ENCODE measurements at regions not wholly inside any gene's neighbourhood (a gene's known extent, or its start where the extent isn't known, plus 50 kb on each side); places are given as distances from the start of the nearest gene placed in this dataset.
"Not testable (repeated sequence)": the region's sequence is repeated elsewhere in the genome, so short reads cannot be mapped to it uniquely, and the experiment has no call there.

DNA sequence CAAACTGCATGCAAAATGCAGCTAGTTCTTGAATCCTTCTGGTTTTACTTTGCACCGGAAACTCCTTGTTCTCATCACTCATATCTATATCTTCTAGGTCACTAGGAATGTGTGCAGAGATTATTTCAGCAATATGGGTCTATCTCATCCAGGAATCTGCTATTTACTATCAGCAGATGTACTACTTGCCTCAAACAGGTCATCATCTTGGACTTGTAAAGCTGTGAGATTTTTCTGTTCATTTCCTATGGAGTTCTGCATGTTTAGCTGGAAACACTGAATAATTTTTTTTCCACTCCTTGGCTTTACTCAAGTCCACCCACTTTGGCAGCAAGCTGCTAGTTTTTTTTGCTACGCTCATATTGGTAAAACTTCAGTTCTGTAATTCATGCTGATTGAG, 334.8 kb downstream of the RPIA start:
- DNase-seq: not testable (repeated sequence)

DNA sequence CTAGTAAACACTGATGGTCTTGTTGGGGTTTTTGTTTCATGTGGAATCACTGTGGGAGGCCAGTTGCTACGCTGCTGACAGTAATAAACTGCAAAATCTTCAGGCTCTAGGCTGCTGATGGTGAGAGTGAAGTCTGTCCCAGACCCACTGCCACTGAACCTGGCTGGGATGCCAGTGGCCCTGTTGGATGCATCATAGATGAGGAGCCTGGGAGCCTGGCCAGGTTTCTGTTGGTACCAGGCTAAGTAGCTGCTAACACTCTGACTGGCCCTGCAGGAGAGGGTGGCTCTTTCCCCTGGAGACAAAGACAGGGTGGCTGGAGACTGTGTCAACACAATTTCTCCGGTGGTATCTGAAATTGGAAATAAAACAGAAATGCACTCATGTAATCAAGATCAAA, 335.6 kb downstream of the RPIA start:
- not testable (repeated sequence) for DNase-seq

GRCh38 chr2:89027536-89027935, 336.1 kb downstream of the RPIA start:
- DNase-seq: not testable (repeated sequence)

DNA sequence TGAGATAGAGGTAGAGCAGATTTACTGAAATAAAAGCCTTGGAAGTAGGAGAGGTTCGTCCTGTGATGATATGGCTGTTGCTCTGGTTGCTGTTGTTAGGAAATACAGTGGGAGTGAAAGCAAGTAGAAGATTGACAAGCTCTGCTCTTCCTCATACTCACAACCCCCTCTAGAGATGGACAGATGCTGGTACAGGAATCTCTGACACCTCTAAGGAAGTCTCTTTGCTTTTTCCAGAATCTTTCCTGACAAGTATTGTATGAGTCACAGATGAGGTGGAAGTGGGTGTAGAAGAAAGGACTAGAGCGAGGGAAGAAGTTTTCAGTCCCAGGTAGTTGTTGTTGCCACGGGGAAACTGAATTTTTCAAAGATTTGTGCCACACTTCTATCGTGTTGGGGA, 337.8 kb downstream of the RPIA start:
- DNase-seq: not testable (repeated sequence)

- DNase-seq: peak; percentile 4
Observed at GRCh38 chr2:89048138-89049066, 356.9 kb downstream of the RPIA start.

- DNase-seq: not testable (repeated sequence)
Observed at GRCh38 chr2:89058616-89059015, 367.1 kb downstream of the RPIA start.

- DNase-seq: not testable (repeated sequence)
Observed at GRCh38 chr2:89061174-89061573, 369.7 kb downstream of the RPIA start.

DNA sequence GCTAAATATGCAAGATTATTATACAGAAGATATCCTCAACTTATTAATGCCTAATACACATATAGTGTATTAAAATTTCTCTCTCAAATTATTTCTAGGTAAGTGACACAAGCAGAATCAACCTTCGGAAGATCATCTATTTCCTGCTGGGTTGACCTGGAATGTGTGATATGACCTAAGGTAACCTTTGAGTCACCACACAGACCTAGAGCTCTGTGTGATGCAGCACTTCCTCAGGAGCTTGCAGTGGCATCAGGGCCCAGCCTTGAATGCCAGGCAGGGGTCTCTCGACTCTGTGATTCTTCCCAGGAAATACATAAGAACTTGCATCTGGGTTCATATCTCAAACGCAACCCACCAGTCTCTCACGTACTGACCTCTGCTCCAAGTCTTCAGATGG, 385.3 kb downstream of the RPIA start:
- DNase-seq: not testable (repeated sequence)

- DNase-seq: not testable (repeated sequence)
Observed at GRCh38 chr2:89092911-89093310, 401.4 kb downstream of the RPIA start.

DNA sequence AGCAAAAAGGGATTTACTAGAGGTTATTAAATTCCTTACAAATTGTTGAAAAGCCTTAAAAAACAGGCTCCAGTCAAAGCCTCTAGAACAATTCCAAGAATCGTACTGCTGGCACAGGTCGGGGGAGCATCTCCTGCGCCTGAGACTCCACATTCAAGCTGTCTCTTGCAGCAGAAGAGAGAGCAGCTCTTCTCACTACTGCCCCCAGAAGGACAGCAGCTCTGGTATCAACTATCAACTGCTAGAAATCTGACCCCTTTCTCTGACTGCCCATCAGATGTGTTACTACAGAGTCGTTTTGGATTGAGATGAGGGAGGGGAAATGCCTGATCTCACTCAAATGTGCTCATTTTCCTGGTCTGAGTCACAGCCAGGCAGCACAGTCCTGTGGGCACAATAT, 403.6 kb downstream of the RPIA start:
- DNase-seq: not testable (repeated sequence)

GRCh38 chr2:89102587-89102986, 411.1 kb downstream of the RPIA start:
- not testable (repeated sequence) for DNase-seq

GRCh38 chr2:89106369-89107019, 415.0 kb downstream of the RPIA start:
- DNase-seq: not testable (repeated sequence)

DNA sequence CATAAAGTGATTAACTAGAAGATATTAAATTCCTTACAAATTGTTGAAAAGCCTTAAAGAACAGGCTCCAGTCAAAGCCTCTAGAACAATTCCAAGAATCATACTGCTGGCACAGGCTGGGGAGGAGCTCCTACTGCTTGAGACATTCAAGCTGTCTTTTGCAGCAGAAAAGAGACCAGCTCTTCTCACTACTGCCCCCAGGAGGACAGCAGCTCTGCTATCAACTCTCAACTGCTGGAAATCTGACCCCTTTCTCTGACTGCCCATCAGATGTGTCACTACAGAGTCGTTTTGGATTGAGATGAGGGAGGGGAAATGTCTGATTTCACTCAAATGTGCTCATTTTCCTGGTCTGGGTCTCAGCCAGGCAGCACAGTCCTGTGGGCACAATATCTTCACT, 421.0 kb downstream of the RPIA start:
- DNase-seq: not testable (repeated sequence)

GRCh38 chr2:89113286-89113685, 421.8 kb downstream of the RPIA start:
- DNase-seq: not testable (repeated sequence)

GRCh38 chr2:89129440-89129839, 438.0 kb downstream of the RPIA start:
- not testable (repeated sequence) for DNase-seq

DNA sequence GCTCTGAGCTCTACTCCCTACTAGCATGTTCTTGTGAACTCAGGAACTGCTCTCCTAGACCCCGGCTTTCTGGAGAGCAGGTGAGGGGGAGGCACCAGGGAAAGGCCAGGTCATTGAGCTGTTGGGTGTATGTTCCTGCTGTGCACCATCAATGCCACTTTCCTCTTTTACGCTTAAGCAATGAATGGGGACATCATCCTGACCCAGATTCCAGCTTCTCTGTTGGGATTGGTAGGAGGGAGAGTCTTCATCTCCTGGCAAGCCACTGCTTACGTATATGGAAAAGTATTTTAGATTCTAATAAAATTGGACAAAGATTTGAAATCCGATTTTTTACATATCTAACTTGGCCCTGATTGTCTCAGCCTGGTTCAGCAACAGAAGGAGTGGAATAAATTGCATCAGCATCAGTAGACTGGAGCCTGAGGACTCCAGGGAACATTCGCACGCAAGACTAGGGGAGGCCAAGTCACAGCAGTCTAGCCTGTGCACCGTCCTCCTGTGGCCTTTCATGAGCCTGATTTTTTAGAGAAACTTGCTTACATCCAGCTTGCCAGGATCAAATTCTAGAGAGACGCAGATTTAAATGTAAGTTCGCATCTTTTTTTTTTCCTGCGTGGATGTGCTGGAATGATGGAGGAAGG, 439.3 kb downstream of the RPIA start:
- not testable (repeated sequence) for DNase-seq

DNA sequence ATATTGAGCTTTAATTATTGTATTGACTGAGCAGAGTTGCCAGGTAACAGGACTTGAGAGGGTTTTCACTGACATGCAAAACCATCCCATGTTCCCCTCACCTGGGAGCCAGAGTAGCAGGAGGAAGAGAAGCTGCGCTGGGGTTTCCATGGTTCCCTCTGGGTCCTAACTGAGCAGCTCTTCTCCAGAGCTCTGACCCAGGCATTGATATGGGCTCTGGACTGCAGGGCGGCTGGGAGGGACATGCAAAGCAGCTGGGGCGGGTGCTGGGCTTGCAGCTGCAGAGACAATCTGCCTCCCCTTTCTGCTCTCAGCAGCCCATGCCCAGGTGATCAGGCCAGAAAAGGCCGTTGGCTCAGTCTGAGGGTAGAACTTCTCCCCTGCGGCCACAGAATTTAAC, 451.5 kb downstream of the RPIA start:
- DNase-seq: not testable (repeated sequence)

DNA sequence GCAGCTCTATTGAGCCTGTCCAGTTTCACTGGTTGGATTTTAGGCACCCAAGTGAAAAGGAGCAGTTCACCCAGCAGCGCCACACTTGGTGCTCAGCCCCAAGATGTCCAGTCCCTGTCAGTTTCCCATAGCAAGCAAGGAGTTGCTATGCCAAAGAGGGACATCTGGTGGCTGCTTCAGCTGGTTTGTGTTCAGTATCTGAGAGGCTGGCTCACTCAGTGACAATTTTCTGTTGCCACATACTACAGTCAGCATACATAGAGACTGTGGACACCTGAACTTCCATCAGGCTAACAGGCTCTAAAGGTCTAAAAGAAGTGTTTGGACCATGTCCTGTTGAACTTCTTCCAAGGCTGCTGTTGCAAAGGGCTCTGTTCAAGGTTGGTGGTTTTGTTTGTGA, 453.9 kb downstream of the RPIA start:
- not testable (repeated sequence) for DNase-seq

DNA sequence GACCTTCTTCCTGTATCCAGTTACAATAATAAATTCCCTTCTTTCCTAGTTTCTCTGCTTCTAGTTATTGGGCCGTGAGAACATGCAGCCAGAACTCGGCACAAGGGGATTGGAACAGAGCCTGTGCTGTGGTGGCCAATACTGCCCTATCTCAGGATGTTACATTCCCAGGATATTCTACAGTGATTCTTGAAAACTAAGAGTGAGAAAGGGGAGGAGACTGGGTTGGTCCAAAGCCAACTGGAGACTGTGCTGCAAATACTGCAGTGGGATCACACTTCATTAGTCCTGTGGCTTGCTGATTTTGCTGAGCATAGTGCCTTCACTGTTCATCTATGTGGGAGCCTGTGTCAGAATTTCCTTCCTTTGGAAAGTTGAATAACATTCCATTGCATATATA, 456.8 kb downstream of the RPIA start:
- not testable (repeated sequence) for DNase-seq

DNA sequence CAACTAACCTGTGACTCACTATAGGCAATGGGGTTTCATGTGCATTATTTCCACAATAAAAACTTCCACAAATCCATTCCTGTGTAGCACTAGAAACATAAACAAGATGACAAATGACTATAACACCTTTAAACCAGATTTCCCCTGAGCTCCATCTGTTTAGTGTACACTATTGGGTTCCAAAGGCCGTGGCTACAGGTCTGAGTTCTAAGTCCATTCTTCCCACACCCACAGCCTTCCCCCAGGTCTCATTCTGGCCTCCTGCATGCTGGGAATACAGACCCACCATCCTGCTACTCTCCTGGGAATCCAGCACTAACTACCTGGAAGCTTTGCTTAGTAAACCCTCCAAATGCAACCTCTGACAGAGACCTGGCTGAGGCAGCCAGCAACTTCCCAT, 460.2 kb downstream of the RPIA start:
- DNase-seq: not testable (repeated sequence)

GRCh38 chr2:89152501-89152900, 461.0 kb downstream of the RPIA start:
- not testable (repeated sequence) for DNase-seq

- not testable (repeated sequence) for DNase-seq
Observed at GRCh38 chr2:89153210-89153609, 461.7 kb downstream of the RPIA start.

DNA sequence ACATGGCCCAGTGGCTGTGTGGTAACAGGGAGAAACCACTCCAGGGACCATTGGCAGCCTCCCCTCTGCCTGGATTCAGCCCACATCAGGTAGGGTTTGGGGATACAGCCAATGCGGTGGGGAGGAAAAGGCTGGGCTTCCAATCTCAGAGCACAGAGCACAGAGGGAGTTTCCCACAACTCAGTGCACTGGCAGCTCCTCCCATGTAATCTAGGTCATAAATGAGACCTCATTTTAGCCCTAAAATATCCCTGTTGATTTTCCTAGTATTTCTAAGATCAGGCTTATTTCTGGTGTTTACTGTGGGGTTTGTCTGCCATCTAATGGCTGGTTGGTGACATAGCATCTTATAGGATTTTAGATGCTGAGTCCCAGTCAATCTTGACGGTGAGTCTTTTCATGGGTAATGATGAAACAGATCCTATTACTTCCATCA, 462.8 kb downstream of the RPIA start:
- not testable (repeated sequence) for DNase-seq
